WTC11 (cell line): ENCODE measurements at regions not wholly inside any gene's neighbourhood (a gene's known extent, or its start where the extent isn't known, plus 50 kb on each side); places are given as distances from the start of the nearest gene placed in this dataset.

Experiments used
- CREM ChIP-seq: sonication (generic); formaldehyde crosslinking; IDR thresholded peaks from 2 replicates; pipeline ENCODE4 v1.8.1; 2022; ENCODE audit warnings: mild to moderate bottlenecking, missing genetic modification reagents, moderate library complexity
- JAZF1 ChIP-seq: fragments of 250-450 bp; sonication (Bioruptor Pico); IDR thresholded peaks from 2 replicates; pipeline ENCODE4 v1.9.0; 2021; ENCODE audit warnings: moderate library complexity, mild to moderate bottlenecking, inconsistent platforms
- TF ChIP-seq, protein P1 (sequence below): fragments of 200-600 bp; IDR thresholded peaks from 2 replicates; pipeline ENCODE4 v1.8.0; 2022; ENCODE audit warnings: antibody characterized with exemption
- TF ChIP-seq, protein P2 (sequence below): sonication (generic); formaldehyde crosslinking; IDR thresholded peaks from 2 replicates; pipeline ENCODE4 v1.8.0; 2022; ENCODE audit warnings: mild to moderate bottlenecking, missing genetic modification reagents
- TF ChIP-seq, protein P3 (sequence below): sonication (generic); formaldehyde crosslinking; conservative IDR thresholded peaks from 2 replicates; pipeline ENCODE4 v1.8.1; 2022; ENCODE audit warnings: mild to moderate bottlenecking, missing genetic modification reagents

DNA sequence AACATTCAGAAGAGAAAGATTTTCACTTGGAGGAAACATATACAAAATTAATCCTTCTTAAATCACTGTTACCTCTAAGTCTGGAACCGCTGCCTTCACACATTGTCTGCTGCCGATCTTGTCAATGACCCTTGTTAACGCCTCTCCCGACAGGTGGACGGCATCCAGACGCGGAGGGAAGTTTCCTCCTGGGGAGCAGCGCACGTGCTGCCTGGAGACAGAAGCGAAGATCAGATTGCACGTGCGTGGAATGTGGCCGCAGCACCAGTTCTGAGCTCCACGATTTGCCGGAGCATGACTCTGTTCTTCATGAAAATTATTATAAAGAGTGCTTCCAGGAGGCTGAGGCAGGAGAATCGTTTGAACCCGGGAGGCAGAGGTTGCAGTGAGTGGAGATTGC, 183.6 kb upstream of the IRX4 start:
- TF ChIP-seq CREM (CRISPR knock-in tag) (no peak), JAZF1 (CRISPR knock-in tag) (no peak)
- TF ChIP-seq, protein P1, sequence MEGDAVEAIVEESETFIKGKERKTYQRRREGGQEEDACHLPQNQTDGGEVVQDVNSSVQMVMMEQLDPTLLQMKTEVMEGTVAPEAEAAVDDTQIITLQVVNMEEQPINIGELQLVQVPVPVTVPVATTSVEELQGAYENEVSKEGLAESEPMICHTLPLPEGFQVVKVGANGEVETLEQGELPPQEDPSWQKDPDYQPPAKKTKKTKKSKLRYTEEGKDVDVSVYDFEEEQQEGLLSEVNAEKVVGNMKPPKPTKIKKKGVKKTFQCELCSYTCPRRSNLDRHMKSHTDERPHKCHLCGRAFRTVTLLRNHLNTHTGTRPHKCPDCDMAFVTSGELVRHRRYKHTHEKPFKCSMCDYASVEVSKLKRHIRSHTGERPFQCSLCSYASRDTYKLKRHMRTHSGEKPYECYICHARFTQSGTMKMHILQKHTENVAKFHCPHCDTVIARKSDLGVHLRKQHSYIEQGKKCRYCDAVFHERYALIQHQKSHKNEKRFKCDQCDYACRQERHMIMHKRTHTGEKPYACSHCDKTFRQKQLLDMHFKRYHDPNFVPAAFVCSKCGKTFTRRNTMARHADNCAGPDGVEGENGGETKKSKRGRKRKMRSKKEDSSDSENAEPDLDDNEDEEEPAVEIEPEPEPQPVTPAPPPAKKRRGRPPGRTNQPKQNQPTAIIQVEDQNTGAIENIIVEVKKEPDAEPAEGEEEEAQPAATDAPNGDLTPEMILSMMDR, result no peak
- TF ChIP-seq, protein P2, sequence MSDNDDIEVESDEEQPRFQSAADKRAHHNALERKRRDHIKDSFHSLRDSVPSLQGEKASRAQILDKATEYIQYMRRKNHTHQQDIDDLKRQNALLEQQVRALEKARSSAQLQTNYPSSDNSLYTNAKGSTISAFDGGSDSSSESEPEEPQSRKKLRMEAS (CRISPR knock-in tag), result no peak
- TF ChIP-seq, protein P3, sequence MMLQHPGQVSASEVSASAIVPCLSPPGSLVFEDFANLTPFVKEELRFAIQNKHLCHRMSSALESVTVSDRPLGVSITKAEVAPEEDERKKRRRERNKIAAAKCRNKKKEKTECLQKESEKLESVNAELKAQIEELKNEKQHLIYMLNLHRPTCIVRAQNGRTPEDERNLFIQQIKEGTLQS (CRISPR knock-in tag), result no peak
